Stimulated activated naive CD4-positive, alpha-beta T cell treated with Interleukin-2 at 50 U/mL for 16 hours (primary cell): ENCODE measurements at regions not wholly inside any gene's neighbourhood (a gene's known extent, or its start where the extent isn't known, plus 50 kb on each side); places are given as distances from the start of the nearest gene placed in this dataset.
"Not testable (repeated sequence)": the region's sequence is repeated elsewhere in the genome, so short reads cannot be mapped to it uniquely, and the experiment has no call there.

Experiments
- DNase-seq: peaks from one replicate; lab custom pipeline; 2025; lab: John Stamatoyannopoulos, UW

DNA sequence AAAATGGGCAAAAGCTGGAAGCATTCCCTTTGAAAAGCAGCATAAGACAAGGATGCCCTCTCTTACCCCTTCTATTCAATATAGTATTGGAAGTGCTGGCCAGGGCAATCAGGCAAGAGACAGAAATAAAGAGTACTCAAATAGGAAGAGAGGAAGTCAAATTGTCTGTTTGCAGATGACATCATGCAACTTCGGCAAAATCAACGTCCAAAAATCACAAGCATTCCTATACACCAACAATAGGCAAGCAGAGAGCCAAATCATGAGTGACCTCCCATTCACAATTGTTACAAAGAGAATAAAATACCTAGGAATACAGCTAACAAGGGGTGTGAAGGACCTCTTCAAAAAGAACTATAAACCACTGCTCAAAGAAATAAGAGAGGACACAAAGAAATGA, 192.0 kb upstream of the FBN2 start:
- not testable (repeated sequence) for DNase-seq

DNA sequence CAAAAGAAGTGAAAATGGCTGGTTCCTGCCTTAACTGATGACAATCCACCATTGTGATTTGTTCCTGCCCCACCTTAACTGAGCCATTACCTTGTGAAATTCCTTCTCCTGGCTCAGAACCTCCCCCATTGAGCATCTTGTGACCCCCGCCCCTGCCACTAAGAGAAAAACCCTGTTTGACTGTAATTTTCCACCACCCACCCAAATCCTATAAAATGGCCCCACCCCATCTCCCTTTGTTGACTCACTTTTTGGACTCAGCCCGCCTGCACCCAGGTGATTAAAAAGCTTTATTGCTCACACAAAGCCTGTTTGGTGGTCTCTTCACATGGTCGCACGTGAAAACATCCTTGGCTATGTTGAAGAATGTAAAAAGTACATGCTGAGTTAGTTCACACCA, 197.6 kb upstream of the FBN2 start:
- not testable (repeated sequence) for DNase-seq

GRCh38 chr5:128736553-128736952, 198.5 kb upstream of the FBN2 start:
- DNase-seq = no peak

- no peak for DNase-seq
Observed at GRCh38 chr5:128749136-128749898, 211.3 kb upstream of the FBN2 start.

GRCh38 chr5:128750155-128750554, 212.1 kb upstream of the FBN2 start:
- DNase-seq = no peak

GRCh38 chr5:128757196-128757959, 207.9 kb upstream of the SLC27A6 start:
- no peak for DNase-seq

- no peak for DNase-seq
Observed at GRCh38 chr5:128762661-128763306, 202.5 kb upstream of the SLC27A6 start.

DNA sequence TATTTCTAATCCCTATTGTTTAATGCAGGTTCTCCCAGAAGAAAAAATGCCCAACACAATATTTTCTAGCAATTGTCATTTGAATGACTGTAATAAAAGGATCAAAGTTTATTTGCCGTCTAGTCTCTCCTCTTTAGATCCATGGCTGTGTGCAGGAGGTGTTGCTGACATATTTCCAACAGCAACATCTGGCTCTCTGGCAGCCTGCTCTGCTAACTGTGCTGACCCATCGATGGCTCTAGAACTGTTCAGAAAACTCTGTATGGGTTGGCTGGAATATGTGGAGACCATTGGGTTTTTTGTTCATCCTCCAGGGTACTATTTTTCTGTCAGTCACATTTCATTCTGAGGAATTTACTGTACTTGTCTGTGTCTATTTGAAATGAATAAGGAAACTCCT, 202.0 kb upstream of the SLC27A6 start:
- no peak for DNase-seq

GRCh38 chr5:128764601-128765310, 200.5 kb upstream of the SLC27A6 start:
- no peak for DNase-seq

GRCh38 chr5:128765448-128766061, 199.7 kb upstream of the SLC27A6 start:
- DNase-seq = no peak

DNA sequence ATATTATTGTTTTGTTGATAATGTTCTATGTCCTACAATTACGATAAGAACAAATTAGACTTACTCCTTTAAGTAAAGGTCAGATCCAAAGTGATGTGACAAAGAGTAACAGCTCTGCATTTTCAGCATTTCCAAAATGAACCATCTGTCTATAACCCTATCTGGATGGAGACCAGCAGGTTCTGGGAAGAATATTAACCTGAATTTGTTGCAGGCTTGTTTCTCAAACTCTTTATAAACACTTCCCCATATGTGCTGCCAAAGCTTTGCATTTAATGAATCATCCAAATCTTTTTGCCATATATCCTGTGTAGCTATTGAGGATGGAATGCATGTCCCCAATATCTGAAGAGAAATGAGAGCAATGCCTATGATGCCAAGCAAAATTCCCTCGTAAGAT, 198.9 kb upstream of the SLC27A6 start:
- no peak for DNase-seq

DNA sequence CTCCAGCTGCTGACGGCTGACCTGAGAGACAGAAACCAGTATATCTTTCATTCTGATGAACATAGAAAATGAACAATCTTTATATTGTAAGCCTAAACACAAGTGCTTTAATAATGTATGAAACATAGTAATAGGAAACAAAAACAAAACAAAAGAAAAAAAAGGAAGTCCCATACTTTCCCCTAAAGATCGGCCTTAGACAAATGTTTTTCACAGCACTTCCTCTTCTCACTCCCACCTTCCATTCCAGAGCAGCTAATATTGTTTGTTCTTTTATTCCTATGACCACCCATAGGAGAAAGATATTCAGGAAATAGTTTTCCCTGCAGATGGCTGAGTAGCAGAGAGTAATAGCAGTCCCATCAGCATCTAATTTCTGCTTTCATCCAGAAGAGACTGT, 194.4 kb upstream of the SLC27A6 start:
- no peak for DNase-seq

DNA sequence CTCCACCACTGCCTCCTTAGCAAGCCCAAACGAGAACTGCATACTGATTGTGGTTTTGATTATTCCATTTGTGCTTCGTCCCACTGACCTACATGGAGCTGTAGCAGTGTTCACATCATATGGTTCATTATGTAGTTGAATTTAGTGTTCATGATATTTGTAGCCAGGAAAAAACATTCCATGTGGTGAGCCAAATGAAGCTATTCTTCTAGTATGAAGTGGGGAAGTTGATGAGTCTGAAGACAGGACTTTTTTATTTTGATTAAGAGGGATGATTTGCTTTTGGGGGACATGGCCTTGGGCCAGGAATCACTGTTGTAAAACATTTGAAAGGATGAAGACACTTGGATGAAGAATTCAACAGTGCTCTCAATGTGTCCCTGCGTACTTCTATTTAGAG, 192.9 kb upstream of the SLC27A6 start:
- no peak for DNase-seq

- DNase-seq = no peak
Observed at GRCh38 chr5:128773378-128773777, 191.9 kb upstream of the SLC27A6 start.

- DNase-seq = no peak
Observed at GRCh38 chr5:128774605-128775004, 190.7 kb upstream of the SLC27A6 start.

DNA sequence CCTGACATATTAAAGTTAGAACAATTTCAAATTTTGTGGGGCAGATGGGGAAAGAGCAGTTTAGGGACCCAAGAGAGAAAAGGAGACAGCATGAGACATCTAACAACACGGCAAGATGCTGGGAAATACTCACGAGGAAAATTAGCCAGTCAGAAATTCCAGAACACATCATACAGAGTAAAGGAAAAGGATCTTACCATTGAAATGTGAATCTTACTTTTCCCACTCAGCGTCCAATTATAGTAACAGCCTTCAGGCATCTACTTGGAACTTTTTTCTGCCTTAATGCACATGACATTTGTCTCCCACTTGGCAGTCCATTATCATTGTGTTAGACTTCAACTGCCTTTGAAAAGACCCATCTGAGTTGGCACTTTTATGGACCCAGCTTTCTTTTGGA, 189.7 kb upstream of the SLC27A6 start:
- DNase-seq = no peak

- DNase-seq = no peak
Observed at GRCh38 chr5:128777052-128777451, 188.2 kb upstream of the SLC27A6 start.

DNA sequence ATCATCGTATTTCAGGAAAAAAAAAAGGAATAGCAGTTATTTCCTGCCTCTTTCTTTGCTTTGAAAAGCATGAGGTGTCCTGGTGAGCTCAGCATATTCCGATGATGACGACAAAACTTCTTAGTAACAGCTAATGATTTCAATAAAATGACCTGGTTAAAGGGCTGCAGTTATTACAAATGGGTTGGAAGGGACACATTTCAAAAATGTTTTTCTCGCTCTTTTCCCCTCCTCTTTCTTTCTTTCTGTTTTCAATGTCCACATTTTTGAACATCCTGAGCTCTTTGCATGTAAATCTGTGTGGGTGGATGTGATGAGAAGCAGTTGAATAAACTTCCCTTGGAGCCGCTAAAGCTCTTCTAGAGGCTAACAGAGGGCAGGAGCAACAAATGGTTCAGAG, 186.8 kb upstream of the SLC27A6 start:
- no peak for DNase-seq

DNA sequence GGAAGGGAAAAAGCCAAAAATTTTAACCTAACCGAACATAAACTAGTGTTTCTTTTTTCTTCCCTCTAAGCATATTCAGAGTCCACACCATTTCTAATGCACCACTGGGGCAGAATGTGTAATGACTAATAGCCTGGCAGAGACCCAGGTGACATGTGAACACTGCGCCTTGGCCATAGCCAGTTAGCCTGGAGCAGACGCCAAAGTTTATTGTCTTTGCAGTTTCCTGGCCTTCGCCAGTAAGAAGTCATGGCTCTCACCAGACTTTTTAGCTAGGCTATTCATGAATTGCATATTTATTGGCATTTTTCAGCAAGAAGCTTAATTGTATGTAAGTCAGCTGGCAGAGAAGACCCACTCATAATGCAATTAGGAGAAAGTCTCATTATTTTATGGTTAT, 182.8 kb upstream of the SLC27A6 start:
- DNase-seq = no peak

DNA sequence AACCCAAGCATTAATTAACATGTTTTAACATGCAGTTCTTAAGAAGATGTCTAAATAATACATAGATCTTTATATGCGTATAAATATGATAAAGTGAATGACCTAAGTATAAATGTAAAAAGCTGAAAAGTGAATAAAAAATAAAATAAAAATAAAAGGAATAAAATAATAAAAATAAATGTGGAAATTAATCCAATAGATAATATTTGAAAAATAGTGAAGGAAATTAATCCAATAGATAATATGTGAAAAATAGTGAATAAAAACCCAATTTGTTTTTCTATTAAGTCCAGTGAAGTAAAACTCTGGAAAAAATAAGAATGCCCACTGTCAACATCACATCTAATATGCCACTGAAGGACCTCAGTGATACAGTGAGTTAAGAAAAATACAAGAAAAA, 180.6 kb upstream of the SLC27A6 start:
- no peak for DNase-seq

DNA sequence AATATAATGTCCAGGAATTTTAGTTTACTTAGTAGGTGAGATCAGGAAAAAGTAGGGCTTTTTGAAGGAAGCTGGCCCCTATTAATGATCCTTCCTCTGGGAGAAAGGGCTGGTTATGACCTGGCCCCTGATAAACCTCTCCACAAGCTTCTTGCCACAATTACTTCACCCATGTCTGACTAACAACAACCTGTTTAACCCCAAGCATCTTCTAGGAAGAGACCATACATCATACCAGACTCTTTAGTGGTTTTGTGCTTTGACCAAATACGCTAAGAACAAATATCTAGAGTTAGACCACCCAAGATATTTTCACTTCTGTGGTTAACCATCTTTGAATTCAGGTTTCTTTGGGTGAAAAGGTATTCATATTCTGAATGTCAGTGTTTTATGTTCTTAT, 174.0 kb upstream of the SLC27A6 start:
- DNase-seq = no peak

DNA sequence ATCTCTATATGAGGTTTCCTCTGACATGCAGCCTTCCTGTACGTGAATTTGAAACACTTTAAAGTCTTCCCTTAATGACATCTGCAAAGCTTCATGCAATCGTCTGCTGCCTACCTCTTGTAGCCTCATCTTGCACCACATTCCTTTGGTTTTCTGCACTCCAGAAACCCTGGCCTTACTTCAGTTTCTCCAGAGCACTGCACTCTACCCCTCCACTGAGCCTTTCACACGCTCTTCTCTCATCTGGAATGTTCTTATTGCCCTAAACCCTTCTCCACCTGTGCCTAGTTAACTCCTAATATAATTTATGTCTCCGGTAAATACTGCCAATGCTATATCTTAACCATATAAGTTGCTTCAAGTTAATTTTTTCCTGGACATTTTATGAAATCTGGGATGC, 168.8 kb upstream of the SLC27A6 start:
- DNase-seq = no peak
